Activated CD4-positive, alpha-beta memory T cell treated with anti-CD3 and anti-CD28 coated beads, Interleukin-2, amount 10 ng/mL, durations not matched to agents 7 days and 5 days (primary cell): ENCODE measurements at regions not wholly inside any gene's neighbourhood (a gene's known extent, or its start where the extent isn't known, plus 50 kb on each side); places are given as distances from the start of the nearest gene placed in this dataset.

Source experiments
- CTCF ChIA-PET: fragments of 350-600 bp; sonication (Branson Sonifier 250); formaldehyde crosslinking; loops from one replicate; lab custom pipeline; 2021; ENCODE audit warnings: antibody characterized with exemption, inconsistent platforms; lab: Charles Lee
- POLR2A ChIA-PET: fragments of 350-600 bp; sonication (Branson Sonifier 250); formaldehyde crosslinking; loops from one replicate; lab custom pipeline; 2021; ENCODE audit warnings: antibody characterized with exemption; lab: Charles Lee
- DNase-seq: peaks from one replicate; pipeline ENCODE4 v3.0.0-alpha.2; 2020
- H3K27ac Mint-ChIP-seq: one replicate; pipeline ENCODE4 v1.8.0; 2021; ENCODE audit warnings: mild to moderate bottlenecking, mixed read lengths
- H3K27me3 Mint-ChIP-seq: one replicate; pipeline ENCODE4 v1.8.0; 2021; ENCODE audit warnings: mixed read lengths
- H3K36me3 Mint-ChIP-seq: one replicate; pipeline ENCODE4 v1.8.0; 2021; ENCODE audit warnings: low read depth, mixed read lengths
- H3K4me1 Mint-ChIP-seq: one replicate; pipeline ENCODE4 v1.8.0; 2021; ENCODE audit warnings: mixed read lengths
- H3K4me3 Mint-ChIP-seq: one replicate; pipeline ENCODE4 v1.8.0; 2021; ENCODE audit warnings: mild to moderate bottlenecking, mixed read lengths
- H3K9me3 Mint-ChIP-seq: one replicate; pipeline ENCODE4 v1.8.0; 2021; ENCODE audit warnings: mixed read lengths

GRCh38 chr20:60359010-60359409 is 400.8 kb downstream of the CDH26 start:
- no peaks in the 10 kb centered on the region for H3K27me3 Mint-ChIP-seq
- DNase-seq = no peak
- no peaks in the 10 kb centered on the region for H3K9me3 Mint-ChIP-seq
- CTCF ChIA-PET = no interaction called here
- no peaks in the 10 kb centered on the region for H3K4me1 Mint-ChIP-seq
- H3K27ac Mint-ChIP-seq = no peak overlapping the region
- H3K36me3 Mint-ChIP-seq = no peaks in the 10 kb centered on the region
- H3K4me3 Mint-ChIP-seq = no peak overlapping the region
- POLR2A ChIA-PET = no interaction called here

GRCh38 chr20:60361761-60362395 is 403.7 kb downstream of the CDH26 start:
- DNase-seq = no peak
- H3K4me1 Mint-ChIP-seq = no peaks in the 10 kb centered on the region
- H3K4me3 Mint-ChIP-seq = no peak overlapping the region
- ChIA-PET POLR2A (no interaction called here), CTCF (no interaction called here)
- H3K27me3 Mint-ChIP-seq = no peaks in the 10 kb centered on the region
- H3K9me3 Mint-ChIP-seq = no peaks in the 10 kb centered on the region
- H3K36me3 Mint-ChIP-seq = no peaks in the 10 kb centered on the region
- no peak overlapping the region for H3K27ac Mint-ChIP-seq

- Mint-ChIP-seq H3K4me3 (no peak overlapping the region), H3K9me3 (no peaks in the 10 kb centered on the region), H3K27me3 (no peaks in the 10 kb centered on the region), H3K4me1 (no peaks in the 10 kb centered on the region), H3K27ac (no peak overlapping the region), H3K36me3 (no peaks in the 10 kb centered on the region)
- no peak for DNase-seq
- ChIA-PET POLR2A (no interaction called here), CTCF (no interaction called here)
Observed at GRCh38 chr20:60362531-60362930, 404.3 kb downstream of the CDH26 start.

- Mint-ChIP-seq H3K4me1 (no peaks in the 10 kb centered on the region), H3K9me3 (no peaks in the 10 kb centered on the region), H3K27me3 (no peaks in the 10 kb centered on the region), H3K27ac (no peak overlapping the region), H3K36me3 (no peaks in the 10 kb centered on the region), H3K4me3 (no peak overlapping the region)
- POLR2A ChIA-PET = no interaction called here
- CTCF ChIA-PET = no interaction called here
- no peak for DNase-seq
Observed at GRCh38 chr20:60363698-60364097, 405.5 kb downstream of the CDH26 start.

GRCh38 chr20:60365064-60365666 is 406.9 kb downstream of the CDH26 start:
- Mint-ChIP-seq H3K4me3 (no peak overlapping the region), H3K4me1 (no peaks in the 10 kb centered on the region), H3K27me3 (no peaks in the 10 kb centered on the region), H3K27ac (no peak overlapping the region), H3K9me3 (no peaks in the 10 kb centered on the region), H3K36me3 (no peaks in the 10 kb centered on the region)
- no peak for DNase-seq
- ChIA-PET POLR2A (no interaction called here), CTCF (interaction anchor here (1.7 kb wide), 1 partner anchor 308 kb away, joined by 5 read pairs; no protein-coding TSS in a partner anchor)

- no peak overlapping the region for H3K27ac Mint-ChIP-seq
- no peaks in the 10 kb centered on the region for H3K27me3 Mint-ChIP-seq
- no peaks in the 10 kb centered on the region for H3K36me3 Mint-ChIP-seq
- ChIA-PET CTCF (interaction anchor here (1.7 kb wide), 1 partner anchor 308 kb away, joined by 5 read pairs; no protein-coding TSS in a partner anchor), POLR2A (no interaction called here)
- no peaks in the 10 kb centered on the region for H3K9me3 Mint-ChIP-seq
- DNase-seq = no peak
- H3K4me1 Mint-ChIP-seq = no peaks in the 10 kb centered on the region
- no peak overlapping the region for H3K4me3 Mint-ChIP-seq
Observed at GRCh38 chr20:60365882-60366281, 407.7 kb downstream of the CDH26 start.

- DNase-seq = no peak
- Mint-ChIP-seq H3K36me3 (no peaks in the 10 kb centered on the region), H3K27ac (no peak overlapping the region), H3K4me3 (no peak overlapping the region), H3K4me1 (no peaks in the 10 kb centered on the region), H3K27me3 (no peaks in the 10 kb centered on the region), H3K9me3 (no peaks in the 10 kb centered on the region)
- ChIA-PET POLR2A (no interaction called here), CTCF (no interaction called here)
Observed at GRCh38 chr20:60371384-60371783, 413.2 kb downstream of the CDH26 start.

GRCh38 chr20:60372275-60372674 is 414.1 kb downstream of the CDH26 start:
- POLR2A ChIA-PET = no interaction called here
- DNase-seq = no peak
- no peak overlapping the region for H3K27ac Mint-ChIP-seq
- H3K9me3 Mint-ChIP-seq = no peaks in the 10 kb centered on the region
- no peak overlapping the region for H3K4me3 Mint-ChIP-seq
- no peaks in the 10 kb centered on the region for H3K4me1 Mint-ChIP-seq
- no peaks in the 10 kb centered on the region for H3K36me3 Mint-ChIP-seq
- peaks cover 4% of the 10 kb centered on the region for H3K27me3 Mint-ChIP-seq
- CTCF ChIA-PET = no interaction called here

- H3K27me3 Mint-ChIP-seq = peaks cover 4% of the 10 kb centered on the region
- no peaks in the 10 kb centered on the region for H3K4me1 Mint-ChIP-seq
- DNase-seq = no peak
- no peaks in the 10 kb centered on the region for H3K9me3 Mint-ChIP-seq
- no peak overlapping the region for H3K27ac Mint-ChIP-seq
- H3K4me3 Mint-ChIP-seq = no peak overlapping the region
- H3K36me3 Mint-ChIP-seq = no peaks in the 10 kb centered on the region
- POLR2A ChIA-PET = no interaction called here
- CTCF ChIA-PET = no interaction called here
Observed at GRCh38 chr20:60372822-60373221, 414.6 kb downstream of the CDH26 start.

GRCh38 chr20:60378620-60379019 is 420.4 kb downstream of the CDH26 start:
- Mint-ChIP-seq H3K4me1 (no peaks in the 10 kb centered on the region), H3K9me3 (no peaks in the 10 kb centered on the region)

GRCh38 chr20:60381643-60382400 is 423.6 kb downstream of the CDH26 start:
- no peak for DNase-seq
- ChIA-PET CTCF (no interaction called here), POLR2A (no interaction called here)
- Mint-ChIP-seq H3K4me3 (no peak overlapping the region), H3K4me1 (no peaks in the 10 kb centered on the region), H3K9me3 (no peaks in the 10 kb centered on the region), H3K27me3 (peaks cover 7% of the 10 kb centered on the region), H3K36me3 (no peaks in the 10 kb centered on the region), H3K27ac (no peak overlapping the region)

More at GRCh38 chr20:60378620-60379019, 420.4 kb downstream of the CDH26 start:
- no peak for DNase-seq
- Mint-ChIP-seq H3K27me3 (peaks cover 8% of the 10 kb centered on the region), H3K4me3 (no peak overlapping the region), H3K27ac (no peak overlapping the region), H3K36me3 (no peaks in the 10 kb centered on the region)
- ChIA-PET POLR2A (no interaction called here), CTCF (no interaction called here)

- POLR2A ChIA-PET = no interaction called here
- no peak for DNase-seq
- H3K9me3 Mint-ChIP-seq = no peaks in the 10 kb centered on the region
- no peaks in the 10 kb centered on the region for H3K27me3 Mint-ChIP-seq
- no peak overlapping the region for H3K27ac Mint-ChIP-seq
- H3K4me3 Mint-ChIP-seq = no peak overlapping the region
- H3K36me3 Mint-ChIP-seq = no peaks in the 10 kb centered on the region
- CTCF ChIA-PET = no interaction called here
- H3K4me1 Mint-ChIP-seq = no peaks in the 10 kb centered on the region
Observed at GRCh38 chr20:60389441-60389840, 431.2 kb downstream of the CDH26 start.

- Mint-ChIP-seq H3K4me3 (no peak overlapping the region), H3K36me3 (no peaks in the 10 kb centered on the region), H3K9me3 (no peaks in the 10 kb centered on the region), H3K4me1 (no peaks in the 10 kb centered on the region), H3K27me3 (no peaks in the 10 kb centered on the region), H3K27ac (no peak overlapping the region)
- ChIA-PET POLR2A (no interaction called here), CTCF (no interaction called here)
- no peak for DNase-seq
Observed at GRCh38 chr20:60389882-60390281, 431.7 kb downstream of the CDH26 start.
